ENCODE measurements at regions not wholly inside any gene's neighbourhood (a gene's known extent, or its start where the extent isn't known, plus 50 kb on each side); places are given as distances from the start of the nearest gene placed in this dataset.

GRCh38 chr2:15059870-15060512 is 427.5 kb downstream of the LRATD1 start (continued):
- TF ChIP-seq SIN3A (conservative IDR thresholded peaks at IDR 0.05 in 1 of 2, IDR thresholded peaks at IDR 0.05 in 1 of 2; ENCODE audit: low read depth in 1 of 2, low read length in 2 of 2) (no peak), ASH2L (IDR thresholded peaks at IDR 0.05; ENCODE audit: low read length) (no peak)
